ENCODE measurements at regions not wholly inside any gene's neighbourhood (a gene's known extent, or its start where the extent isn't known, plus 50 kb on each side); places are given as distances from the start of the nearest gene placed in this dataset.
A peak's percentile ranks its signal among the peaks of the same experiment; 100 is the strongest.

- 81 to 87% methylated on average over 4 of the region's 4 CpGs for WGBS, 2 donors
- H3K27ac ChIP-seq (ENCODE audit: low read depth in 1 of 2, low read length in 1 of 2): no peak overlapping the region
These were observed 292.2 kb downstream of the BCHE start for GRCh38 chr3:165545059-165545458.

GRCh38 chr3:165544432-165544831 is 292.8 kb downstream of the BCHE start:
- no peak for ATAC-seq (ENCODE audit: insufficient read depth, low FRiP score)
- no peak for TF ChIP-seq CTCF (IDR thresholded peaks at IDR 0.05; ENCODE audit: control extremely low read depth, extremely low read depth)
- 79 to 84% methylated on average over 7 of the region's 7 CpGs for WGBS, 2 donors
- Histone ChIP-seq H3K4me1 (ENCODE audit: control insufficient read depth in 5 of 5, insufficient read depth in 5 of 5, low read length in 5 of 5) (no peaks in the 10 kb centered on the region), H3K9ac (ENCODE audit: insufficient read depth in 1 of 2, low read length in 2 of 2) (no peak overlapping the region), H3K4me3 (no peak overlapping the region), H3K27ac (ENCODE audit: low read depth in 1 of 2, low read length in 1 of 2) (no peak overlapping the region), H3K9me3 (ENCODE audit: control insufficient read depth in 4 of 4, insufficient read depth in 3 of 4, low read length in 3 of 4) (no peaks in the 10 kb centered on the region), H3K36me3 (ENCODE audit: control insufficient read depth in 4 of 4, insufficient read depth in 4 of 4, low read length in 4 of 4) (no peaks in the 10 kb centered on the region), H3K27me3 (ENCODE audit: control insufficient read depth in 3 of 3, insufficient read depth in 3 of 3, low read length in 2 of 3) (no peaks in the 10 kb centered on the region)
- DNase-seq: no peak

More at GRCh38 chr3:165545059-165545458, 292.2 kb downstream of the BCHE start:
- Histone ChIP-seq H3K4me3 (no peak overlapping the region), H3K9me3 (ENCODE audit: control insufficient read depth in 4 of 4, insufficient read depth in 3 of 4, low read length in 3 of 4) (peaks cover 0 to 2% (median 0%) of the 10 kb centered on the region in 4 donors), H3K27me3 (ENCODE audit: control insufficient read depth in 3 of 3, insufficient read depth in 3 of 3, low read length in 2 of 3) (no peaks in the 10 kb centered on the region), H3K4me1 (ENCODE audit: control insufficient read depth in 5 of 5, insufficient read depth in 5 of 5, low read length in 5 of 5) (no peaks in the 10 kb centered on the region), H3K9ac (ENCODE audit: insufficient read depth in 1 of 2, low read length in 2 of 2) (no peak overlapping the region), H3K36me3 (ENCODE audit: control insufficient read depth in 4 of 4, insufficient read depth in 4 of 4, low read length in 4 of 4) (no peaks in the 10 kb centered on the region)
- no peak for TF ChIP-seq CTCF (IDR thresholded peaks at IDR 0.05; ENCODE audit: control extremely low read depth, extremely low read depth)
- ATAC-seq (ENCODE audit: insufficient read depth, low FRiP score) (no peak), DNase-seq (no peak)

GRCh38 chr3:165538166-165538565 is 299.1 kb downstream of the BCHE start:
- Histone ChIP-seq H3K9ac (ENCODE audit: insufficient read depth in 1 of 2, low read length in 2 of 2) (no peak overlapping the region), H3K4me3 (no peak overlapping the region), H3K36me3 (ENCODE audit: control insufficient read depth in 4 of 4, insufficient read depth in 4 of 4, low read length in 4 of 4) (no peaks in the 10 kb centered on the region), H3K27me3 (ENCODE audit: control insufficient read depth in 3 of 3, insufficient read depth in 3 of 3, low read length in 2 of 3) (no peaks in the 10 kb centered on the region), H3K27ac (ENCODE audit: low read depth in 1 of 2, low read length in 1 of 2) (no peak overlapping the region), H3K4me1 (ENCODE audit: control insufficient read depth in 5 of 5, insufficient read depth in 5 of 5, low read length in 5 of 5) (no peaks in the 10 kb centered on the region), H3K9me3 (ENCODE audit: control insufficient read depth in 4 of 4, insufficient read depth in 3 of 4, low read length in 3 of 4) (no peaks in the 10 kb centered on the region)
- ATAC-seq (ENCODE audit: insufficient read depth, low FRiP score) (no peak), DNase-seq (peak in 2 of 3 donors; percentile 61 to 63)
- 44 to 60% methylated on average over 2 of the region's 2 CpGs for WGBS, 2 donors
- TF ChIP-seq CTCF (IDR thresholded peaks at IDR 0.05; ENCODE audit: control extremely low read depth, extremely low read depth): no peak

GRCh38 chr3:165532851-165533250 is 304.4 kb downstream of the BCHE start:
- no peak overlapping the region for H3K4me3 ChIP-seq
- TF ChIP-seq CTCF (IDR thresholded peaks at IDR 0.05; ENCODE audit: control extremely low read depth, extremely low read depth): no peak
- no peaks in the 10 kb centered on the region for H3K27me3 ChIP-seq (ENCODE audit: control insufficient read depth in 3 of 3, insufficient read depth in 3 of 3, low read length in 2 of 3)
- ATAC-seq (ENCODE audit: insufficient read depth, low FRiP score): no peak
- H3K27ac ChIP-seq (ENCODE audit: low read depth in 1 of 2, low read length in 1 of 2): no peak overlapping the region
- DNase-seq: no peak
- 75 to 76% methylated on average over 1 of the region's 1 CpG for WGBS, 2 donors
- H3K4me1 ChIP-seq (ENCODE audit: control insufficient read depth in 5 of 5, insufficient read depth in 5 of 5, low read length in 5 of 5): no peaks in the 10 kb centered on the region
- H3K36me3 ChIP-seq (ENCODE audit: control insufficient read depth in 4 of 4, insufficient read depth in 4 of 4, low read length in 4 of 4): no peaks in the 10 kb centered on the region
- no peak overlapping the region for H3K9ac ChIP-seq (ENCODE audit: insufficient read depth in 1 of 2, low read length in 2 of 2)
- no peaks in the 10 kb centered on the region for H3K9me3 ChIP-seq (ENCODE audit: control insufficient read depth in 4 of 4, insufficient read depth in 3 of 4, low read length in 3 of 4)
